Osteoblast (primary cell): ENCODE measurements at regions not wholly inside any gene's neighbourhood (a gene's known extent, or its start where the extent isn't known, plus 50 kb on each side); places are given as distances from the start of the nearest gene placed in this dataset.

Experiments
- DNase-seq: peaks from one replicate; pipeline ENCODE4 v3.0.0; 2011; ENCODE audit warnings: low spot score, mixed read lengths; ENCODE audit not compliant: insufficient read length; ENCODE audit errors: missing footprints
- H2AFZ ChIP-seq: 2 replicates; pipeline ENCODE4 v1.6.0; 2011; ENCODE audit warnings: mild to moderate bottlenecking, low read length
- H3K27ac ChIP-seq: 2 replicates; pipeline ENCODE4 v1.5.1; 2011; ENCODE audit warnings: mild to moderate bottlenecking, low read depth, low read length, moderate library complexity
- H3K27me3 ChIP-seq: 2 replicates; pipeline ENCODE4 v1.6.0; 2012; ENCODE audit warnings: mild to moderate bottlenecking, control low read depth, inconsistent platforms, low read length, moderate library complexity; ENCODE audit not compliant: insufficient read depth
- H3K36me3 ChIP-seq: 2 replicates; pipeline ENCODE4 v1.5.1; 2011; ENCODE audit warnings: mild to moderate bottlenecking, low read length, control low read depth, moderate library complexity; ENCODE audit not compliant: insufficient read depth
- H3K4me1 ChIP-seq: 2 replicates; pipeline ENCODE4 v1.5.1; 2011; ENCODE audit warnings: mild to moderate bottlenecking, low read length, control low read depth, moderate library complexity; ENCODE audit not compliant: insufficient read depth
- H3K4me2 ChIP-seq: 2 replicates; pipeline ENCODE4 v1.6.0; 2011; ENCODE audit warnings: mild to moderate bottlenecking, low read length; ENCODE audit not compliant: insufficient read depth
- H3K4me3 ChIP-seq: fragments of 200-600 bp; sonication (generic); 3 replicates; pipeline ENCODE4 v1.5.1; 2012; ENCODE audit warnings: mild to moderate bottlenecking, low read length, inconsistent platforms; ENCODE audit not compliant: insufficient read depth
- H3K79me2 ChIP-seq: 2 replicates; pipeline ENCODE4 v1.6.0; 2012; ENCODE audit warnings: mild to moderate bottlenecking, low read length, control low read depth, inconsistent platforms; ENCODE audit not compliant: insufficient read depth
- H3K9me3 ChIP-seq: 2 replicates; pipeline ENCODE4 v1.5.1; 2011; ENCODE audit warnings: low read depth, low read length, control low read depth
- H4K20me1 ChIP-seq: 2 replicates; pipeline ENCODE4 v1.6.0; 2012; ENCODE audit warnings: mild to moderate bottlenecking, low read length, control low read depth; ENCODE audit not compliant: insufficient read depth
- CTCF ChIP-seq: IDR thresholded peaks from 2 replicates; pipeline ENCODE4 v1.5.1; 2011; ENCODE audit warnings: mild to moderate bottlenecking, low read depth, low read length, moderate library complexity; ENCODE audit errors: extremely low read depth

DNA sequence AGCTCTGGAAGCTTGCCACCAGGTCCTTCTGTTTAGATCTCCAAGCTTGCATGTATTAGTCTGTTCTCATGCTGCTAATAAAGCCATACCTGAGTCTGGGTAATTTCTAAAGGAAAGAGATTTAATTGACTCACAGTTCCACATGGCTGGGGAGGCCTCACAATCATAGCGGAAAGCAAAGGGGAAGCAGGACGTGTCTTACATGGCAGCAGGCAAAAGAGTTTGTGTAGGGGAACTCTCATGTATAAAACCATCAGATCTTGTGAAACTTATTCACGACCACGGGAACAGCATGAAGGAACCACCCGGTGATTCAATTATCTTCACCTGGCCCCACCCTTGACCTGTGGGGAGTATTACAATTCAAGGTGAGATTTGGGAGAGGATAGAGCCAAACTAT lies 147.0 kb upstream of the PROK2 start:
- no peak overlapping the region for H3K4me3 ChIP-seq
- no peak for DNase-seq
- H4K20me1 ChIP-seq = no peaks in the 10 kb centered on the region
- peaks cover 5% of the 10 kb centered on the region for H3K4me1 ChIP-seq
- H3K27ac ChIP-seq = no peak overlapping the region
- H3K79me2 ChIP-seq = no peaks in the 10 kb centered on the region
- no peaks in the 10 kb centered on the region for H3K36me3 ChIP-seq
- no peak for TF ChIP-seq CTCF
- no peak overlapping the region for H2AFZ ChIP-seq
- peaks cover 44% of the 10 kb centered on the region for H3K27me3 ChIP-seq
- H3K9me3 ChIP-seq = no peaks in the 10 kb centered on the region
- H3K4me2 ChIP-seq = no peak overlapping the region

GRCh38 chr3:71930056-71930991 lies 145.4 kb upstream of the PROK2 start:
- Histone ChIP-seq H3K79me2 (no peaks in the 10 kb centered on the region), H3K4me2 (no peak overlapping the region), H3K4me1 (peaks cover 5% of the 10 kb centered on the region), H3K4me3 (no peak overlapping the region), H4K20me1 (no peaks in the 10 kb centered on the region), H3K36me3 (no peaks in the 10 kb centered on the region), H3K9me3 (no peaks in the 10 kb centered on the region), H3K27ac (no peak overlapping the region), H3K27me3 (peaks cover 28% of the 10 kb centered on the region), H2AFZ (no peak overlapping the region)
- TF ChIP-seq CTCF = no peak
- peak; percentile 93 for DNase-seq

- Histone ChIP-seq H3K27me3 (peaks cover 24% of the 10 kb centered on the region), H3K9me3 (no peaks in the 10 kb centered on the region), H3K4me3 (no peak overlapping the region), H3K4me1 (peaks cover 5% of the 10 kb centered on the region), H3K27ac (no peak overlapping the region), H2AFZ (no peak overlapping the region), H3K36me3 (no peaks in the 10 kb centered on the region), H3K4me2 (no peak overlapping the region), H4K20me1 (no peaks in the 10 kb centered on the region), H3K79me2 (no peaks in the 10 kb centered on the region)
- no peak for DNase-seq
- no peak for TF ChIP-seq CTCF
Observed at GRCh38 chr3:71928212-71928611, 143.3 kb upstream of the PROK2 start.

GRCh38 chr3:71927505-71928066 lies 142.6 kb upstream of the PROK2 start:
- Histone ChIP-seq H4K20me1 (no peaks in the 10 kb centered on the region), H2AFZ (no peak overlapping the region), H3K4me3 (no peak overlapping the region), H3K27me3 (peaks cover 22% of the 10 kb centered on the region), H3K36me3 (no peaks in the 10 kb centered on the region), H3K27ac (no peak overlapping the region), H3K4me2 (no peak overlapping the region), H3K79me2 (no peaks in the 10 kb centered on the region), H3K9me3 (no peaks in the 10 kb centered on the region), H3K4me1 (peaks cover 5% of the 10 kb centered on the region)
- no peak for DNase-seq
- no peak for TF ChIP-seq CTCF
